Urinary bladder (tissue), 3 donors: ENCODE measurements at regions not wholly inside any gene's neighbourhood (a gene's known extent, or its start where the extent isn't known, plus 50 kb on each side); places are given as distances from the start of the nearest gene placed in this dataset.

Experiments
- DNase-seq: peaks from one replicate; pipeline ENCODE4 v3.0.0-alpha.2; 2015; ENCODE audit errors: extremely low spot score
- H3K27ac ChIP-seq: one replicate; pipeline ENCODE4 v1.5.1; 2013; ENCODE audit warnings: low read depth, mild to moderate bottlenecking, moderate library complexity
- H3K36me3 ChIP-seq: one replicate; pipeline ENCODE4 v1.6.1; 2013; ENCODE audit warnings: mild to moderate bottlenecking, moderate library complexity; ENCODE audit not compliant: insufficient read depth
- H3K4me1 ChIP-seq: one replicate; pipeline ENCODE4 v1.6.1; 2013; ENCODE audit warnings: mild to moderate bottlenecking, moderate library complexity; ENCODE audit not compliant: insufficient read depth
- H3K4me3 ChIP-seq: one replicate; pipeline ENCODE4 v1.5.1; 2013; ENCODE audit warnings: low read depth, low read length
- WGBS: extraction: QIAGEN DNeasy Blood & Tissue Kit; methylation state at CpG from one replicate; pipeline ENCODE4 v1.1.7; 2013; 5-methylcytosine and 5-hydroxymethylcytosine counted together
- donor health status: healthy with polysubstance abuse.
- donor health status: healthy.

- Histone ChIP-seq H3K36me3 (no peaks in the 10 kb centered on the region), H3K27ac (no peak overlapping the region), H3K4me1 (no peaks in the 10 kb centered on the region), H3K4me3 (no peak overlapping the region)
- DNase-seq, result no peak
- 69% methylated on average over 3 of the region's 3 CpGs for WGBS
Observed at GRCh38 chr6:48249071-48249470, 138.1 kb upstream of the PTCHD4 start.

- Histone ChIP-seq H3K27ac (no peak overlapping the region), H3K4me1 (no peaks in the 10 kb centered on the region), H3K4me3 (no peak overlapping the region), H3K36me3 (no peaks in the 10 kb centered on the region)
- DNase-seq, result no peak
Observed at GRCh38 chr6:48243071-48243470, 132.1 kb upstream of the PTCHD4 start.

- Histone ChIP-seq H3K4me3 (no peak overlapping the region), H3K36me3 (no peaks in the 10 kb centered on the region), H3K4me1 (no peaks in the 10 kb centered on the region), H3K27ac (no peak overlapping the region)
- WGBS, result 92% methylated on average over 7 of the region's 7 CpGs
- DNase-seq, result no peak
Observed at GRCh38 chr6:48240287-48240686, 129.3 kb upstream of the PTCHD4 start.

- no peak for DNase-seq
- Histone ChIP-seq H3K4me1 (no peaks in the 10 kb centered on the region), H3K4me3 (no peak overlapping the region), H3K27ac (no peak overlapping the region), H3K36me3 (no peaks in the 10 kb centered on the region)
- 99% methylated on average over 1 of the region's 1 CpG for WGBS
Observed at GRCh38 chr6:48236375-48236774, 125.4 kb upstream of the PTCHD4 start.

GRCh38 chr6:48233063-48233462, 122.1 kb upstream of the PTCHD4 start:
- H3K4me1 ChIP-seq, result no peaks in the 10 kb centered on the region
- H3K4me3 ChIP-seq, result no peak overlapping the region
- no peaks in the 10 kb centered on the region for H3K36me3 ChIP-seq
- WGBS, result 91% methylated on average over 6 of the region's 6 CpGs
- DNase-seq, result no peak
- H3K27ac ChIP-seq, result no peak overlapping the region

GRCh38 chr6:48229841-48230240, 118.8 kb upstream of the PTCHD4 start:
- DNase-seq, result no peak
- H3K4me3 ChIP-seq, result no peak overlapping the region
- no peak overlapping the region for H3K27ac ChIP-seq
- 89% methylated on average over 2 of the region's 2 CpGs for WGBS
- no peaks in the 10 kb centered on the region for H3K4me1 ChIP-seq
- H3K36me3 ChIP-seq, result no peaks in the 10 kb centered on the region

- DNase-seq, result peak; percentile 2
- H3K4me1 ChIP-seq, result no peaks in the 10 kb centered on the region
- H3K36me3 ChIP-seq, result no peaks in the 10 kb centered on the region
- WGBS, result 52% methylated on average over 4 of the region's 4 CpGs
- no peak overlapping the region for H3K27ac ChIP-seq
- H3K4me3 ChIP-seq, result no peak overlapping the region
Observed at GRCh38 chr6:48222241-48222640, 111.2 kb upstream of the PTCHD4 start.

- Histone ChIP-seq H3K4me3 (no peak overlapping the region), H3K4me1 (no peaks in the 10 kb centered on the region), H3K36me3 (no peaks in the 10 kb centered on the region), H3K27ac (no peak overlapping the region)
- WGBS, result 82% methylated on average over 8 of the region's 8 CpGs
- no peak for DNase-seq
Observed at GRCh38 chr6:48213076-48213788, 102.2 kb upstream of the PTCHD4 start.

GRCh38 chr6:48212501-48212900, 101.5 kb upstream of the PTCHD4 start:
- Histone ChIP-seq H3K36me3 (no peaks in the 10 kb centered on the region), H3K27ac (no peak overlapping the region), H3K4me1 (no peaks in the 10 kb centered on the region), H3K4me3 (no peak overlapping the region)
- 20% methylated on average over 3 of the region's 3 CpGs for WGBS
- no peak for DNase-seq

GRCh38 chr6:48206091-48206490, 95.1 kb upstream of the PTCHD4 start:
- no peaks in the 10 kb centered on the region for H3K4me1 ChIP-seq
- no peak overlapping the region for H3K27ac ChIP-seq
- WGBS, result 88% methylated on average over 1 of the region's 1 CpG
- H3K36me3 ChIP-seq, result no peaks in the 10 kb centered on the region
- no peak for DNase-seq
- H3K4me3 ChIP-seq, result no peak overlapping the region

- DNase-seq, result no peak
- Histone ChIP-seq H3K4me1 (no peaks in the 10 kb centered on the region), H3K27ac (no peak overlapping the region), H3K4me3 (no peak overlapping the region), H3K36me3 (no peaks in the 10 kb centered on the region)
- 48% methylated on average over 3 of the region's 3 CpGs for WGBS
Observed at GRCh38 chr6:48200869-48201390, 89.9 kb upstream of the PTCHD4 start.

- no peaks in the 10 kb centered on the region for H3K36me3 ChIP-seq
- DNase-seq, result no peak
- H3K27ac ChIP-seq, result no peak overlapping the region
- no peaks in the 10 kb centered on the region for H3K4me1 ChIP-seq
- whole genome bisulfite sequencing, result 84% methylated on average over 2 of the region's 2 CpGs
- H3K4me3 ChIP-seq, result no peak overlapping the region
Observed at GRCh38 chr6:48199499-48199898, 88.5 kb upstream of the PTCHD4 start.

- Histone ChIP-seq H3K27ac (no peak overlapping the region), H3K36me3 (no peaks in the 10 kb centered on the region), H3K4me3 (no peak overlapping the region), H3K4me1 (no peaks in the 10 kb centered on the region)
- 76% methylated on average over 2 of the region's 2 CpGs for WGBS
- DNase-seq, result no peak
Observed at GRCh38 chr6:48197941-48198340, 86.9 kb upstream of the PTCHD4 start.

- 90% methylated on average over 7 of the region's 7 CpGs for WGBS
- Histone ChIP-seq H3K36me3 (no peaks in the 10 kb centered on the region), H3K4me1 (no peaks in the 10 kb centered on the region), H3K4me3 (no peak overlapping the region), H3K27ac (no peak overlapping the region)
- no peak for DNase-seq
Observed at GRCh38 chr6:48194596-48195295, 83.7 kb upstream of the PTCHD4 start.
